HL-60 (cell line): ENCODE measurements at regions not wholly inside any gene's neighbourhood (a gene's known extent, or its start where the extent isn't known, plus 50 kb on each side); places are given as distances from the start of the nearest gene placed in this dataset.
A peak's percentile ranks its signal among the peaks of the same experiment; 100 is the strongest.

Experiments used
- DNase-seq, 2 experiments: peaks; one replicate each; pipeline ENCODE4 v3.0.0-alpha.2; 2010 to 2020; ENCODE audit warnings: low read depth in 1 of 2, low spot score in 1 of 2
- H3K27ac ChIP-seq: fragments of 250-450 bp; sonication (Bioruptor Pico); replicated peaks from 2 replicates; pipeline ENCODE4 v1.5.1; 2020; ENCODE audit warnings: mild to moderate bottlenecking, moderate library complexity
- H3K27me3 ChIP-seq: fragments of 250-450 bp; sonication (Bioruptor Pico); 2 replicates; pipeline ENCODE4 v1.5.1; 2021; ENCODE audit warnings: mild to moderate bottlenecking, moderate library complexity; ENCODE audit not compliant: insufficient read depth, poor library complexity, severe bottlenecking
- H3K4me3 ChIP-seq: replicated peaks from 2 replicates; pipeline ENCODE4 v1.5.1; 2011; ENCODE audit warnings: mild to moderate bottlenecking, control low read depth, low read length; ENCODE audit not compliant: insufficient read depth
- CTCF ChIP-seq: IDR thresholded peaks from one replicate; pipeline ENCODE4 v1.5.1; 2011; ENCODE audit warnings: low read length, control low read depth, inconsistent platforms; ENCODE audit not compliant: insufficient read depth
- GABPA ChIP-seq: IDR thresholded peaks from 2 replicates; pipeline ENCODE4 v1.6.1; 2012; ENCODE audit warnings: low read depth
- POLR2AphosphoS5 ChIP-seq: IDR thresholded peaks from 2 replicates; pipeline ENCODE4 v1.6.1; 2012; ENCODE audit warnings: low read depth
- REST ChIP-seq: IDR thresholded peaks from 2 replicates; pipeline ENCODE4 v1.6.1; 2012; ENCODE audit warnings: low read depth; ENCODE audit not compliant: insufficient replicate concordance
- SPI1 ChIP-seq: IDR thresholded peaks from 2 replicates; pipeline ENCODE4 v1.6.1; 2012; ENCODE audit warnings: low read depth, mild to moderate bottlenecking, borderline replicate concordance

GRCh38 chr1:229025576-229025975, 245.3 kb upstream of the RAB4A start:
- TF ChIP-seq REST (no peak), SPI1 (no peak), POLR2AphosphoS5 (no peak), CTCF (no peak), GABPA (no peak)
- peak overlapping the region; percentile 94 for H3K27ac ChIP-seq
- no peak overlapping the region for H3K4me3 ChIP-seq
- no peak for DNase-seq
- no peaks in the 10 kb centered on the region for H3K27me3 ChIP-seq

DNA sequence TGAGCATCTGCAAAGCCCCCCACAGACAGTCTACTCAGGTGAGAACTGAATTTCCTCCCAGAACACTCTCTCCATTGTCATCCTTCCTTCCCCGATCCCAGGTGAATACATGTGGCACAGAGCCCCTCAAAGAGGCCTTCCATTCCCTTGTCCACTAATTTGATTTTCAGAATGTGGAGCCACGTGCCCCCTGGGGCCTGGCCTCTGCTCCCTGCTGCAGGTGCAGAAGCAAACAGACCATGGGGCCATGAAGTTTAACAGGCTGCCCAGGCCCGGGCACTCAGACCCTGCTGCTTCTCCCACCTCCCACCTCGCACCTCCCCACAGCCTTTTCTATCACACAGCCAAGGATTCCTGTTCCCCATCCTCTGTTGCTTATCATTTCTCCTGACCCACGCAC, 243.8 kb upstream of the RAB4A start:
- no peak for DNase-seq
- Histone ChIP-seq H3K27ac (peak overlapping the region; percentile 94), H3K4me3 (no peak overlapping the region), H3K27me3 (no peaks in the 10 kb centered on the region)
- TF ChIP-seq CTCF (no peak), GABPA (no peak), SPI1 (no peak), POLR2AphosphoS5 (no peak), REST (no peak)

DNA sequence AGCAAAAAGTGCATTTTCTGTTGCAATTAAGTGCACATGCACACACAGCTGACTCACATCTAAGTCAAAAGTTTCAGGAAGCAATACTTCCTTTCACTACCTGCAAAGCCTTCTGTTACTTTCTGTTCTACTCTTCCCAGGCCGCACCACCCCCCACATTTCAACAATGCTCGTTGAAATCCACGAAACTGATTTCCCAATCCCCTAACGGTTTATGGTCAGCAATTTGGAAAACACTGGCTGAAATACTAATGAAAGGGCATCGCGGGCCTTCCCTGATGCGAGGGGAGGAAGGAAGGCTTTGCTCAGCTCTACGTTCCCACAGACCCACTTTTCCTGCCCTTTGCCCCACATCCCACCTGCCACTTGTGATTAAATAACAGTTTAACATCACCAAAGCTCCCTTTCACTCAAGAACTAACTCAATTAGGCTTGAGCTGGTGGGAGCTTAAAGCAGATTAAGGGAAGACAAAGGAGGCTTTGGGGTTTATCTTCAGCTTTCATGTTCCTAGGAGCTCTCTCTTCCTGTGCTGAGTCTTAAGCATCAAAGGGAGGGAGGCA, 243.2 kb upstream of the RAB4A start:
- H3K4me3 ChIP-seq, result no peak overlapping the region
- peak; percentile 96 to 98 for DNase-seq
- no peak for TF ChIP-seq REST
- TF ChIP-seq CTCF, result no peak
- no peak for TF ChIP-seq GABPA
- peak; percentile 54; the same call in 1 of the 2 replicates for TF ChIP-seq SPI1
- TF ChIP-seq POLR2AphosphoS5, result peak; percentile 85
- H3K27ac ChIP-seq, result peak overlapping the region; percentile 94
- H3K27me3 ChIP-seq, result no peaks in the 10 kb centered on the region
